ENCODE measurements at regions not wholly inside any gene's neighbourhood (a gene's known extent, or its start where the extent isn't known, plus 50 kb on each side); places are given as distances from the start of the nearest gene placed in this dataset.

DNA sequence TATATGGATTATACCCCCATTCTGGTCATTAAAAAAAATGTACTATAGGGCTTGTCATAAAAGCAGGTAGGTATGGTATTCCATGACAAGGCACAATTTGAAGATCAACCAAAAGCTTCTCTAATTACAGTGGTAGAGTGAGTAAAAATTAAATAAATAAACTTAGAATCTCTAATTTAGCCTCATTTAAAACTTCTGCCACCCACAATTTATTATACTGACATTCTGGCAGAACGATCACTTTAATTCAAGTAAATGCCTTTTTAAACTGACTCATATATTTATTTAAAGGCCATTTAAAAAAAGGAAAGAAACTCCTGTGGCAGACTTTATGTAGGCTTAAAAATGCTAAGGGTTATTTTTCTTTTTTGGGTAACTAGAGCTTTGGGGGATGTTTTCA lies 68.3 kb upstream of the PHACTR2 start:
- TF ChIP-seq, protein P1, sequence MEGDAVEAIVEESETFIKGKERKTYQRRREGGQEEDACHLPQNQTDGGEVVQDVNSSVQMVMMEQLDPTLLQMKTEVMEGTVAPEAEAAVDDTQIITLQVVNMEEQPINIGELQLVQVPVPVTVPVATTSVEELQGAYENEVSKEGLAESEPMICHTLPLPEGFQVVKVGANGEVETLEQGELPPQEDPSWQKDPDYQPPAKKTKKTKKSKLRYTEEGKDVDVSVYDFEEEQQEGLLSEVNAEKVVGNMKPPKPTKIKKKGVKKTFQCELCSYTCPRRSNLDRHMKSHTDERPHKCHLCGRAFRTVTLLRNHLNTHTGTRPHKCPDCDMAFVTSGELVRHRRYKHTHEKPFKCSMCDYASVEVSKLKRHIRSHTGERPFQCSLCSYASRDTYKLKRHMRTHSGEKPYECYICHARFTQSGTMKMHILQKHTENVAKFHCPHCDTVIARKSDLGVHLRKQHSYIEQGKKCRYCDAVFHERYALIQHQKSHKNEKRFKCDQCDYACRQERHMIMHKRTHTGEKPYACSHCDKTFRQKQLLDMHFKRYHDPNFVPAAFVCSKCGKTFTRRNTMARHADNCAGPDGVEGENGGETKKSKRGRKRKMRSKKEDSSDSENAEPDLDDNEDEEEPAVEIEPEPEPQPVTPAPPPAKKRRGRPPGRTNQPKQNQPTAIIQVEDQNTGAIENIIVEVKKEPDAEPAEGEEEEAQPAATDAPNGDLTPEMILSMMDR (IDR thresholded peaks at IDR 0.05; ENCODE audit: low read depth, low read length): no peak
- Histone ChIP-seq H3K4me3 (no peak overlapping the region), H3K4me1 (ENCODE audit: low read depth) (peaks cover 38% of the 10 kb centered on the region), H3K9me3 (ENCODE audit: low read depth) (no peaks in the 10 kb centered on the region), H3K27me3 (no peaks in the 10 kb centered on the region), H3K36me3 (no peaks in the 10 kb centered on the region), H3K27ac (no peak overlapping the region)
- no peak for DNase-seq (ENCODE audit: low read depth in 1 of 2, low spot score in 1 of 2)

DNA sequence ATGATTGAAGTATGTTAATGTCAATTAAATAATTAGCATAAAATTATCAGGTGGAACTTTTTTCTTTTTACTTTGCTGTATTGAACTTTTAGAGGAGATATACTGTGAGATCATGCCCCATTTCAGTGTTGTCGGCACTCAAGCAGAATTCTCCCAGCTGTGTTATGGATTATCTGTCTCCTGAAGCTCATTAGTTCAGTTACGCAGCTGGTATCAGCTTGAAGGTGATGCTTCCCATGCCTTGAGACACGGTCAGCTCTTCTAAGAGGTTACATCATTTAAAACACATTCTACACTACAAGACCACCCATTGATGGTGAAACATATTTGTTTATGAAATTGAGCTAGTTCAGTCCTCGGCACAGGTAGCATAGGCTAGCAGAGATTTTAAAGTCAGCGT lies 68.9 kb upstream of the PHACTR2 start:
- TF ChIP-seq, protein P1 (IDR thresholded peaks at IDR 0.05; ENCODE audit: low read depth, low read length): no peak
- no peak overlapping the region for H3K4me3 ChIP-seq
- no peaks in the 10 kb centered on the region for H3K9me3 ChIP-seq (ENCODE audit: low read depth)
- no peak for DNase-seq (ENCODE audit: low read depth in 1 of 2, low spot score in 1 of 2)
- H3K27ac ChIP-seq: no peak overlapping the region
- H3K27me3 ChIP-seq: no peaks in the 10 kb centered on the region
- no peaks in the 10 kb centered on the region for H3K36me3 ChIP-seq
- peaks cover 38% of the 10 kb centered on the region for H3K4me1 ChIP-seq (ENCODE audit: low read depth)

DNA sequence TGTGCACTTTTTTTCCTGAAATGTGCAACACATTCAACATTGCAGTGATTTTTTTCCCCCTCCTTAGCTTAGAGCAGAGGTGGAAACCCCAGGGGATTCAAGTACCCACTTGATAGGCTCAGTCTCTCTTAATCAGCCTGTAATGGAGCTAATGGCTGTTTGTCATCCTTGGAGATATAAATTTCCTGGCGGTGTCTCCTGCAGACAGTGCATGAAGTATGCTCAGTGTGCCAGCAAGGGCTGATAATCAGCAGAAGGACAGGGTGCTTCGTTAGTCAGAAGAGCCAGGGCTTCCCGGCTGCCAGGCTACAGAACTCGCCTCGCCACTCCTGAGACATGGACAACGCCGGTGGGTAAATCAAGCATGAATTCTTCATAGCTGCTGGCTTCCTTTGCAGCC lies 69.8 kb upstream of the PHACTR2 start:
- Histone ChIP-seq H3K4me1 (ENCODE audit: low read depth) (peaks cover 38% of the 10 kb centered on the region), H3K9me3 (ENCODE audit: low read depth) (no peaks in the 10 kb centered on the region), H3K27ac (no peak overlapping the region), H3K27me3 (no peaks in the 10 kb centered on the region), H3K4me3 (no peak overlapping the region), H3K36me3 (no peaks in the 10 kb centered on the region)
- TF ChIP-seq, protein P1 (IDR thresholded peaks at IDR 0.05; ENCODE audit: low read depth, low read length): no peak
- peak in 1 of 2 donors; percentile 61 for DNase-seq (ENCODE audit: low read depth in 1 of 2, low spot score in 1 of 2)

DNA sequence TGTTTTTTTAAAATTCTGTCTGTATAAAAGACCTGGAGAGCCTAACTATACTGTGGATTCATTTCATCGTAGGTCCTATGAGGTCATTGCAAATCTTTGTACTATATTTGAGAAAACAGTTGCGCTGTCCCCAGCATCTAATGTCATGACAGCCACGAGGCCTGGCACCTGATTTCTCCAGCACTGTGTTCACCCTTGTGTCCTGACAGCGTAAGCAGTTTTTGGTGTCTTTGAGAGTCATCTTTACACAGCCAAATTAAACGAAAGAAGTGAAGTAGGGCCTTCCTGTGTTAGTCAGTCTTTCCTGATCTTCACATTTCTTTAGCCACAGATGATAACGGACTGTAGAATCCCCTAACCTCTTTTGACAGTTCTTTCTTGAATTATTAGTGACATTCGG lies 70.6 kb upstream of the PHACTR2 start:
- Histone ChIP-seq H3K9me3 (ENCODE audit: low read depth) (no peaks in the 10 kb centered on the region), H3K4me1 (ENCODE audit: low read depth) (peaks cover 38% of the 10 kb centered on the region), H3K27ac (no peak overlapping the region), H3K36me3 (no peaks in the 10 kb centered on the region), H3K27me3 (no peaks in the 10 kb centered on the region), H3K4me3 (no peak overlapping the region)
- DNase-seq (ENCODE audit: low read depth in 1 of 2, low spot score in 1 of 2): no peak
- TF ChIP-seq, protein P1 (IDR thresholded peaks at IDR 0.05; ENCODE audit: low read depth, low read length): no peak

DNA sequence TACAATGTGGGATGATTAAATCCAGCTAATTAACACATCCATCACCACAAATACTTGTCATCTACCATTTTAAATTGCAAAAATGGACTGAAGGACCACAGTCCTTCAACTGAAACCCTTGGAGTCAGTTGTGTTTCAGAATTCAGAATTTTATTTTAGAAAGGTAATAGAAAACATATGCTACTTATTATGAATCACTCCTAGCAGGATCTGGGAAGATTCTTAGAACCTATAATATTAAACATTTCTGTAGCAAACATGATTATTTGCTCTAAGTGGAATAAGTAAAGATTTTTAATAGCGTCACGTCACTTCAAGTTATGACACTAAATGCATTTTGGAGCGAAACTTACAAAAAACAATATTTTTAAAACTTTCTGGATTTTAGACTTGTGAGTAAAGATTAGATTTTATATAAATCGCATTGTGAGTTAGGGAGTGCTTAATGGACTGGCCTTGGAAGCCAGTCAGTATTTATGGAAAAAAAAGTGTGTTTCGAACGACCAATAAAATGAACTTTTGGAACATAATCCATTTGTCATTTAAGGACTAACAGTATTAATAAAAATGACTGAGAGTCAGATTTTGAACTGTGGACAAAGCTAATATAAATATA lies 71.8 kb upstream of the PHACTR2 start:
- Histone ChIP-seq H3K27me3 (no peaks in the 10 kb centered on the region), H3K4me3 (no peak overlapping the region), H3K36me3 (no peaks in the 10 kb centered on the region), H3K27ac (no peak overlapping the region), H3K4me1 (ENCODE audit: low read depth) (peaks cover 32% of the 10 kb centered on the region), H3K9me3 (ENCODE audit: low read depth) (no peaks in the 10 kb centered on the region)
- no peak for DNase-seq (ENCODE audit: low read depth in 1 of 2, low spot score in 1 of 2)
- TF ChIP-seq, protein P1 (IDR thresholded peaks at IDR 0.05; ENCODE audit: low read depth, low read length): no peak
